Stimulated activated CD8-positive, alpha-beta memory T cell treated with anti-CD3 and anti-CD28 coated beads, Interleukin-4, amount 100 ng/mL, for 4 hours (primary cell): ENCODE measurements at regions not wholly inside any gene's neighbourhood (a gene's known extent, or its start where the extent isn't known, plus 50 kb on each side); places are given as distances from the start of the nearest gene placed in this dataset.
"Not testable (repeated sequence)": the region's sequence is repeated elsewhere in the genome, so short reads cannot be mapped to it uniquely, and the experiment has no call there.

Source experiments
- DNase-seq, 2 donors: peaks; one replicate each; pipeline ENCODE4 v3.0.0-alpha.2; 2020; ENCODE audit warnings: low read depth in 2 of 2, low spot score in 1 of 2

DNA sequence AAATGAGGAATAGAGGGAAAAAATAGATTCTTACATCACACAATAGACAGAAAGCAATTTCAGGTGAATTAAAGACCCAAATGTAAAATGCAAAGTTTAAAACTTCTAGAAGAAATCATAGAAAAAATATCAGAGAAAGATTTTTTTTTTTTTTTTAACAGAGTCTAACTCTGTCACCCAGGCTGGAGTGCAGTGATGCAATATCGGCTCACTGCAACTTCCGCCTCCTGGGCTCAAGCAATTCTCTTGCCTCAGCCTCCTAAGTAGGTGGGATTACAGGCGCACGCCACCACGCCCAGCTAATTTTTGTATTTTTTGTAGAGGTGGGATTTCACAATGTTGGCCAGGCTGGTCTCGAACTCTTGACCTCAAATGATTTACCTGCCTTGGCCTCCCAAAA lies 141.8 kb downstream of the COPRS start:
- not testable (repeated sequence) for DNase-seq

DNA sequence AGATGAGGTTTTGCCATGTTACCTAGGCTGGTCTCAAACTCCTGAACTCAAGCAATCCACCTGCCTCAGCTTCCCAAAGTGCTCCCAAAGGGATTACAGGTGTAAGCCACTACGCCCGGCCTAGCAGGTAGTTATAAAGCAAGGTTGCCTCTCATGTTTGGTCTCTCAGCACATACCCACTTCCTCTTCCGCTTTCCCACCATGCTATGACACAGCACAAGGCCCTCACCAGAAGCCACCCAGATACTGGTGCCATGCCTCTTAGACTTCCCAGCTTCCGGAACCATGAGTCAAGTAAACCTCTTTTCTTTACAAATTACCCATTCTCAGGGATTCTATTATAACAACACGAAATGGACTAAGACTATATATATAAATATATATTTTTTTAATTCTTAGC lies 143.6 kb downstream of the COPRS start:
- no peak for DNase-seq

DNA sequence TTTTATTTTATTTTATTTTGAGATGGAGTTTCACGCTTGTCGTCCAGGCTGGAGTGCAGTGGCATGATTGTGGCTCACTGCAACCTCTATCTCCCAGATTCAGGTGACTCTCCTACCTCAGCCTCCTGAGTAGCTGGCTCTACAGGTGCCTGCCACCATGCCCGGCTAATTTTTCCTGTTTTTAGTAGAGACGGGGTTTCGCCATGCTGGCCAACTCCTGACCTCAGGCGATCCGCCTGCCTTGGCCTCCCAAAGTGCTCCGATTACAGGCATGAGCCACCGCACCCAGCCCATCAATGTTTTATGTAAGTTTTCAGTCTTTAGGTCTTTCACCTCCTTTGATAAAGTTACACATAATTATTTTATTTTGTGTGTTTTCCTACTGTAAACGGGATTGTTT lies 154.6 kb downstream of the COPRS start:
- DNase-seq = no peak

DNA sequence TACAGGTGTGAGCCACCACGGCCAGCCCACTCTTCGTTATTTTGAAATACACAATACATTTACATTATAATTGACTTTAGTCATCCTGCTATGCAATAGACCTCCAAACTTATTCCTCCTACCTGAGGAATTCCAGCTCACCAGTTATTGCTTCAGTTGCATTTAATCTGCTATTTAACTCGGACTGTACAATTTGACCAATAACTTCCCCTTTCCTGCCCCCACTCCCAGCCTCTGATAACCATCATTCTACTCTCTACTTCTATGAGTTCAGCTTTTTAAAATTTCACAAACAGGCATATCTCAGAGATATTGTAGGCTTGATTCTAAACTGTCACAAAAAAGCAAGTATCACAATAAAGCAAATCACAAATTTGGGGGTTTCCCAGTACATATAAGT lies 157.0 kb downstream of the COPRS start:
- no peak for DNase-seq

DNA sequence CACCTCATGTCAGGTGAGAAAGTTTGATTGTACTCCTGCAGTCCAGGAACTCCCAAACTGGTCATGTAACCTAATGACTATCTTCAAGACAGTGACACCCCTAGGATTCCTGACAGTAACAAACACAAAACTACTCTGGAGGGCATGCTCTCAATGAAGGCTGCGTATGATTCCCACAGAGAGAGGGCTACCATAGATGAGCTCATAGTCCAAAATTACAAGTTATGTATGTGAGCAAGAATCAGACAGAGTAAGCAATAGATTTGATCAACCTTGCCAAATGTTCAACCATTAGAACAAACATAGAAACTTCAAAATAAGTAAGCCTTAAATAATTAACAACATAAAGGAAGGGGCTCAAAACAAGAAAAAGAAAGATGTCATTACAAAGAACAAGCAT lies 158.1 kb downstream of the COPRS start:
- no peak for DNase-seq

DNA sequence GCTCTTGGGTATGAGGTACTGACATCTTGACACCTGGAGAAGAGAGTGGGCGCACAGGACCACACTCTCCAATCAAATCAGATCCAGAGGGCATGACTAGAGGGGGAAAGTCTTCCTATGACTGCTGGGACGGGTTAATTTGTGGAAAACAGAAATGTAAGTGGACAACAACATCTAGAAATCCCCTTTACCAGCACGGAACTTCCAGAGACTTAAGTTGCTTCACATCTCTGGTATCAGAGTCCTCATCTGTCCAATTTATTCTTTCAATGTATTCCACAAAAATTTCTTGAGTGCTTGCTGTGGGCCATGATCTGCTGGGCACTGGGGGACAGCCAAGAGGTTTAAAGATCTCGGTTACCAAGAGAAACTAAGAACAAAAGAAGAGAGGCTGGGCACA lies 159.2 kb downstream of the COPRS start:
- DNase-seq = no peak

DNA sequence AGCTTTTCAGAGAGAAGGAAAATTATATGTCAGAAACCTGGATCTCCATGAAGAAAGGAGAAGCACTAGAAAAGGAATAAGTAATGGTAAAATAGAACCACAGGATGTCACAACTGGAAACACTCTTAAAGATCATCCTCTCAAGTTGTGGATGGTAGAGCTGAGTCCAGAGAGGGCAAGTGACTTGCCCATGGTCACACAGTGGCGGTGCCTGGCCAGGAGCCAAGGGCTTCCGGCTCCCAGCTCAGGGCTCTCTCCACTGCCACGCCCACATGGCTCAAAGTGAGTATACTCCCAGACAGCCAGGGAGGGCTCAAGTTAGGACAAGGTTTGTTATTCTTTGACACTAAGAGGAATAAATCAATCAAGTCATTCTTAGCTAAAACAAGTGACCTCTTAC lies 159.8 kb downstream of the COPRS start:
- no peak for DNase-seq

DNA sequence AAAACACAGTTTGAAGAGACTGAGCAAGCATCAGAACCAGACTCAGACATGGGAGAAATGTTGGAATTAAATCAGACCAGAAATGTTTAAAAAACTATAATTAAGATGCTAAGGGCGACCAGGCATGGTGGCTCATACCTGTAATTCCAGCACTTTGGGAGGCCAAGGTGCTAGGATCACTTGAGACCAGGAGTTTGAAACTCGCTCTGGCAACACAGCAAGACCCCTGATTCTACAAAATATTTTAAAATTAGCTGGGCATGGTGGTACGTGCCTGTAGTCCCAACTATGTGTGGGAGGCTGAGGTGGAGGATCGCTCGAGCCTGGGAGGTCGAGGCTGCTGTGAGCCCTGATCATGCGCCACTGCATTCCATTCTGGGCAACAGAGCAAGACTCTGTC lies 160.3 kb downstream of the COPRS start:
- no peak for DNase-seq

DNA sequence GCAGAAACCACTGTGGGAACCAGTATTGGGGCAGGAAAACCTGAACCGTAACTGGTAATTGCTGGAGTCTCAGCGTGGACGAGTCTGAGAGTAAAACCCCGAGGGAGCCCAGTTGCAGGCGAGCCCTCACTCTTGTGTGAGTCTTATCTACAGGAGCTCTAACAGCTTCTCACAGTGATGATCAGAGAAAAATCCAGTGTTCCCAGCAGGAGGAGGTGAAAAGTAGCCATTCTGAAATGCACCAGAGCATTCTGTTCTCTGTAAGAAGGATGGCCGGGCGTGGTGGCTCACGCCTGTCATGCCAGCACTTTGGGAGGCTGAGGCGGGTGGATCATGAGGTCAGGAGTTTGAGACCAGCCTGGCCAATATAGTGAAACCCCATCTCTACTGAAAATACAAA lies 161.2 kb downstream of the COPRS start:
- DNase-seq = no peak

DNA sequence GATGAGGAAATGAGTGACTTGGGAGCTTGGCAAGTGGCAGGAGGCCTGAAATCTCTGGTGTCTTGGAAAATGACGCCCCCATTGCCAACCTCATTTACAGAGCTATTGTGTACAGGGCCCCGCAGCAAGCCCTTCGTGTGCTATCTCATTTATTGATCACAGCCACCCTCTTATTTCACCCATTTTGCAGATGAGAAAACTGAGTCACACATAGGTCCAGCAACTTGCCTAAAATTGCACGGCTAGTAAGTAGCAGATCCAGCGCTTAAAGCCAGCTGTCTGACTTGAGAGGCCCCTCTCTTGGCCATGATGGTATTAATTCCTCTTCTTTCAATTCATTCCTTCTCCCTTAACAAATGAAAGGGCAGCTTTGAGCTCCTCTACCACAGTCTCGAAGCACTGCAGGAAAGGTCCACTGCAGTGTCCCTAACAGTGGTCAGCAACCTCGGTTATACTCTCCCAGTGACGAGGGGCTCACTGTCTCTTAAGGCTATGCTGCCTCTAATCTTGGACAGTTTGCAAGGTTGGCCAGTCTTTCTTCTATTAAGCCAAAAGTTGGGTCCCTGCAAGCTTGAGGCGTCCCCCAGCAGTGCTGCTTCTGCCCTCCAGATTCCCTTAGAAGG lies 162.2 kb downstream of the COPRS start:
- no peak for DNase-seq

DNA sequence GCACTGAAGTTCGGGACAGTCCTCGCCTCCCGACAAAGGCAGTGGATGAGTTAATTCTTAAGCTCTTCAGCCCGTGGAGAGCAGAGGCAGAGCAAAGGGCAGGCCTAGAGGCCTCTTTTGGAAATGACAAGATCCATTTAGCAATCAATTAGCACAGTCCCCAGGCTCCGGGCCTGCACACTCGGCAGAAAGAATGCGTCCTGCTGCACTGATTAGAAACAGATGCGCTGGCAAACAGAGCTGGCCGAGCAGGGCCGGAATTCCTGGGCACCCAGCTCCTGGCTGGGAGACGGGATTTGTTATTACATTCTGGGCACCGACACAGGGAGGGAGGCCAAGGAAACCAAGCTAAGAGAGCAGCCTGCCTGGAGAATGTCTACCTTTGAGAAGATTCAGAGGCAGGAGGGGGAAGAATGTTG lies 162.9 kb downstream of the COPRS start:
- no peak for DNase-seq

DNA sequence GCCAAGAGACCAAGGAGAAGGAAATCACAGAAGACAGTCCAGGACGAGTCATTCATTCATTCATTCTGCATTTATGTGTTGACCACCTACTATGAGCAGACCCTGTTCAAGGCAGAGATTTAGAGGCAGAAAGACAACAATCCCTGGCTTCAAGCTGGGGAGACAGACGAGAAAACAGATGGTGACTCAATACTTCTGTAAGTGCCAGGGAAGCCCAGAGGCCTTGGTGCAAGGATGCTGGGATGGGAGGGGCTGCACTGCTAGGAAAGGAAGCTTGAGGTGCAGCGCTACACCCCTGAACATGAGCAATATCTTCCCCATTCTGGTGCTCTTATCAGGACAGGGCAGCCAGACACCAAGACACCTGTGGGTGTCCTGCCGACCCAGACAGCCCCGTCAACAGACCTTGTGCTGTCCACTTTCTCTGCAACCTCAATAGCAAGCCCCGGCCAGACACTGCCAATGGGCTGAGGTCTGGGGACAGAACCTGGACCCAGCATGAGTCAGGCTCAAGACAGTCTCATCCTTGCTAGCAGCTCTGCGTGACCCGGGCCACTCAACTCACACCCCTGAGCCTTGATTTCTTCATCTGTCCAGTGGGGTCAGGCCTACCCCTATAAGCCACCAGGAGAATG lies 163.5 kb downstream of the COPRS start:
- no peak for DNase-seq

DNA sequence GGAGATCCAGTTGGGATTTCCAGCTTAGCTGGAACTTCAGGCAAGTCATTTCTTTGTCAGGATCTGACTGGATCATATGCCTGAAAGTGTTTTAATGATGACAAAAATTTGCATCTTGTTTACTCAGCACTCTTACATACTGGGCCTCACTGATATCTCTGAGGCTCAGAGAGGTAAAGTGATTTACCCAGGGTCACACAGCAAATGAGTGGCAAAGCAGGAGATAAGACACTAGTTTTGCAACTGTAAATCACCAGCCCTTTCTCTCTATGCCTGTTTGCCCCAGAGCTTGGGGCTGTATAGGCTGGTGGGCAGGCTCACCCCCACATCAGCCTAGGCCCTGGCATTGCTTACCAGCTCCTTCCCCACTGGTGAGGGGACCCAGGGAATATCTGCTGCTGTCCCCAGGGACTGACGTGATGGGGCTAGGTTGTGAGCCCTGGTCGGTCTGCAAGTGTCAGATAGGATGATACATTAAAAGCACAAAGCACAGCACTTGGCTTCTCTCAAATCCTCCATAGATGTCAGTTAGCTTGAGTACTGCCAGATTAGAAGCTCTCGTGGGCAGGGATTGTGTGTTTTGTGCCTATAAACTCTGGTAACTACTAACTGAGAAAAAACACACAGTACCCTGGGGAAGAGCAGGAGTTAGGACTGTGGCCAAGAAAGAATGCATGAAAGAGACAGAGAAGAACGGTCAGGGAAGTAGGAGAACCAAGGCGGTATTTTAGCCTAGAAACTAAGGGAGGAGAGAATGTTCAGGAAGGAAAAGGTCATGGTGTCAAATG lies 165.4 kb downstream of the COPRS start:
- no peak for DNase-seq

DNA sequence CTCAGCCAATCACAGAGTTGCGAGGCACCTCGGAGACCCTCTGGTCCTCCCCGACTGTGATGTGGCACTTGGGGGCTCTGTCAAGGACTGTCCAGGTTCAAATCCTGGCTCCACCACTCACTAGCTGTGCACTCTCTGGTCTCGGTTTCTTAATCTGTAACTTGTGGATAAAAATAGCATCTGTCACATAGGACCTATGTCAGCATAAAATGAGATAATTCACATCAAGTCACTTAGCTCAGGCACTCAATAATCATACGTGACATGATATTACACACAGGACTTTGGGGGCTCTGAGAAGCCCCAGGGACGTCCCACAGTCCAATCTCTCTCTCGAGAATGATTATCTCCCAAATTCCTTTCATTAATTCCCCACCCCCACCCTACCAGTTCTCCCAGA lies 166.4 kb downstream of the COPRS start:
- no peak for DNase-seq

DNA sequence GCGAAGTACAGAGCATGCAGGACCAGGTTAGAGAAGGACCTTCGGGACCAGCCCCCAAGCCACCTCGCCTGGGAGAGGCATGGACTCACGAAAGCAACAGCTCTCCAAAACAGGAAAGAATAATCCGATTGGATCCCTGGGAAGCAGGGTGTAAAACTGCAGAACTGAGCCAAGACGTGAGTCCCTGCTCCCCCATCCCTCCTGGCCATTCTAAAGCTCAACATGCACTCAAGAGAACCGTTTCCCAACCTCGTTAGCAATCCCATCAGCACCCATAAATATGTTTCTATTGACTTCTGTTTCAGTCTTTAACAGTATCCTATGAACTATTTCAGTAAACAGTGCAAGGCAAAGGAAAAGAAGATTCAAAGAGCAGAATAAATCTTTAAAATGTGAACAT lies 167.0 kb downstream of the COPRS start:
- DNase-seq = no peak

DNA sequence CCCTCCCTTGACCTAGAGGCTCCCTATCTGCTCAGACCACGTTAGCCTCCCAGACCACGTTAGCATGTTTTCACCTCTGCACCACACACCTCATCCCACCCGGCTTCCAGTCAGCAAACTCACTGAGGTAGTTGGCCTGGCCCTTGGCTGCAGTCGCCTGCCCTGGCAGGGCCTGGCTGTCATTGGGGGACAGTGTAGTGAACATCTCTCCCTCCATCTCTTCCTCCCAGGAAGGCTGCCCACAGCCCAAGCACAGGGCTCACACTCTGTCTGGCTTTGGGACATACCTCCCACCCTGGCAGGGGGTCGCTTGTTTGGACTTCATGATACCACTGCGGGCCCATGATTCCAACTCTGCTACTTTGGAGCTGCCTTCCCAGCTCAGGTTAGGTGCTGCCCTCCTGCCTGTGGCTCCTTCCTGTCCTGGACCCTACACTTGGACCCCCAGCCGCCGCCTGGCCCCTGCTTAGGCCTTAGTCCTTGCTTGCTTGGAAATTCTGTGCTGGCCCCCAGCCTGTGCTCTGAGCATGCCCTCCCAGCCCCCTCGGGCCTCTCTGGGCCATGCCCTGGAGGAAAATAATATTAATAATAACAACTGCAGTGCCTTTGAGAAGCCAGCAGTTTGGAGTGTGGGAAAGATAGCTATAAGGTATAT lies 167.7 kb downstream of the COPRS start:
- DNase-seq = no peak

DNA sequence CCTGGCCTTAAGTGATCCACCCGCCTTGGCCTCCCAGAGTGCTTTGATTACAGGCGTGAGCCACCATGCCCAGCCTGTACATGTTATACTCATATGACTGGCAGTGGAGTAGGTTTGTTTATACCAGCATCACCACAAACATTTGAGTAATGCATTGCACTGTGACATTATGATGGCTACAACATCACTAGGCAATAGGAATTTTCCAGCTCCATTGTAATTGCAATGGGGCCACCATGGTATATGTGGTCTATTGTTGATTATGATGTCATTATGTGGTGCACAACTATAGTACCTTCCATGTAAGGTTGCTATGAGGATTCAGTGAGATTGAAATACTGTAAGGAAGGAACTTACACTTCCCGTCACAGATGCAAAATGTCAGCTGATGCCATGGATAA lies 168.9 kb downstream of the COPRS start:
- DNase-seq = no peak

DNA sequence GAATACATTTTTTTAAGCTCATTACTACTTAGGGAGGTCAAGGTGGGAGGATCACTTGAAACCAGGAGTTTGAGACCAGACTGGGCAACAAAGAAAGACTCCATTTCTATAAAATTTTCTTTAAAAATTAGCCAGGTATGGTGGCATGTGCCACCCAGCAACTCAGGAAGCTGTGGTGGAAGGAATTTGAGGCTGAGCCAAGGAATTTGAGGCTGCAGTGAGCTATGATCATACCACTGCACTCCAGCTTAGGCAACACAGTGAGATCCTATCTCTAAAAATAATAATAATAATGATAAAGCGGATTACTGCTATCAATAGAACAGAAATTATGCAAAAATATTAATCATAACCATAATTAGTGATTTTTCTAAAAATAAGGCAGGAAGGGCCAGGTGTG lies 170.3 kb downstream of the COPRS start:
- no peak for DNase-seq

DNA sequence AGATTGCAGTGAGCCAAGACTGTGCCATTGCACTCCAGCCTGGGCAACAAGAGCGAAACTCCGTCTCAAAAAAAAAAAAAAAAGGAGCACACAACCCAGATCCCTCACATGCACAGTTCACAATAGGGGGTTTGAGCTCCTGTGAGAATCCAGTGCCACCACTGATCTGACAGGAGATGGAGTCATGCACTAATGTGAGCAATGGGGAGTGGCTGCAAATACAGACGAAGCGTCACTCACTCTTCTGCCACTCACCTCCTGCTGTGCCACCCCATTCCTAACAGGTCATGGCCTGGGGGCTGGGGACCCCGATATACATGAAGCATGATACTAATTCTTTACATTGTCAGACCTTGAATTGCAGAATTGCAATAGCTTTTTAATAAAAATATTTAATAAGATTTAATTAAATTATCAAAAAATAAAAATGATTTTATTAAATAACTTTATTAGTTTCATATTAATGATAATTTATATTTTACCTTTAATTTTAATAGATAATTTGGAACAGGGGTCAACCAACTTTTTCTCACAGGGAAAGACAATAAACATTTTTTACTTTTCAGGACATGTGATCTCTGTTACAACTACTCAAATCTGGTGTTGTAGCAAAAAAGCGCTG lies 171.4 kb downstream of the COPRS start:
- DNase-seq = no peak

DNA sequence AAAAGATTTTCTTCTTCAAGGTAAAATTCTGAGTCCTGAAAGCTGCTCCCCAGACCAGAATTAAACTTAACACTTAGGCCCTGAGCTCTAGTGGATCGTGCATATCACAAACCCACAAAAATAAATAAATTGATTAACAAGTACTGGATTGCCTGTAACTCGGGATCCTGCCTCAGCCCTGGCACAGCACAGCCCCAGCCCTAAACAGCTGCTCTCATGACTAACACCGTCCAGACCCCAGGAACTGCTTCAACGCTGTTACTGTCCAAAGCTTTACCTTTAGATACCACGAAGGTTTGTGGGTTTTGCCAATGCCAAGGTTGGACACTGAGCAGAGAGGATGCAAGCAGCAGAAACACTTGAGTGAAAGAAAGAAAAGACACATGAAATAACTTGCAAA lies 172.5 kb downstream of the COPRS start:
- no peak for DNase-seq

DNA sequence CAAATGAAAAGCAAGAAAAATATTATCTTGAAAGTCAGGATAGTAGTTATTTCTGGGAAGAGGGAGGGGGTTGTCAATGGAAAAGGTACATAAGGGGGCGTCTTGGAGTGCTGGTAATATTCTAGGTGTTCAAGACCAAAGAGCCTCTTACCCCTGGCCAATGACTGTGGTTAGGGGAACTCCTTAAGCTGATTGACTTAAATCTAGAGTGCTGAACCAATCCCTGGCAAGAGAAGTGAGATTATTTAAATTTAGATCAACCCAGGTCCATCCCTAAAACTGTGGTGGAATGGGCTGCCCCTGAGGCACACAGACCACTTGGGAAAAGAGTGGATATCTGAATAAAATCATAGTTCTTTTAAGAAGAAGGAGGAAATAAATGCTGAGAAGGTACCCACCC lies 174.1 kb downstream of the COPRS start:
- DNase-seq = no peak

DNA sequence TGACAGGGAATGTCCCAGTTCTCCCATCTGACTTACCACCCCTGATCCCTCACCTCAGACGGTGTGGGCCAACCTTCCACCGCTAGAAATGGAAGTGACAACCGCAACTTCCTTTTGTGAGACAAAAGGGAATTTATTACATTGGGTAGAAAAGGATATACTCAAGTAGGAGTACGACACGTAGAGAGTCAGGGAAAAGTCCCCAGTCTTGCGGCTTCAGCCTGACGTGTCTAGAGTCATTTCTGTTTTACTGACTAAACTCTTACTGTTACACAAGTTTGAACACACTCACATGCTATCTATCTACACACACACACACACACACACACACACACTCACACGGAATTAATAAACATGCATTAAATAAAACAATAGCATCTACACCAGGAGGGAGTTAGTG lies 178.9 kb downstream of the COPRS start:
- DNase-seq = no peak
